ENCODE measurements at regions not wholly inside any gene's neighbourhood (a gene's known extent, or its start where the extent isn't known, plus 50 kb on each side); places are given as distances from the start of the nearest gene placed in this dataset.

GRCh38 chr6:113076116-113076515, 729.0 kb downstream of the RFPL4B start:
- Histone ChIP-seq H3K4me3 (no peak overlapping the region), H3K36me3 (no peaks in the 10 kb centered on the region), H3K4me1 (ENCODE audit: insufficient read depth) (no peaks in the 10 kb centered on the region), H3K27ac (no peak overlapping the region), H3K9me3 (no peaks in the 10 kb centered on the region), H3K27me3 (no peaks in the 10 kb centered on the region)
- WGBS, 3 donors = 72 to 89% (median 86%) methylated on average over 3 of the region's 3 CpGs
- TF ChIP-seq POLR2A (IDR thresholded peaks at IDR 0.05) = no peak
- TF ChIP-seq, protein P1, sequence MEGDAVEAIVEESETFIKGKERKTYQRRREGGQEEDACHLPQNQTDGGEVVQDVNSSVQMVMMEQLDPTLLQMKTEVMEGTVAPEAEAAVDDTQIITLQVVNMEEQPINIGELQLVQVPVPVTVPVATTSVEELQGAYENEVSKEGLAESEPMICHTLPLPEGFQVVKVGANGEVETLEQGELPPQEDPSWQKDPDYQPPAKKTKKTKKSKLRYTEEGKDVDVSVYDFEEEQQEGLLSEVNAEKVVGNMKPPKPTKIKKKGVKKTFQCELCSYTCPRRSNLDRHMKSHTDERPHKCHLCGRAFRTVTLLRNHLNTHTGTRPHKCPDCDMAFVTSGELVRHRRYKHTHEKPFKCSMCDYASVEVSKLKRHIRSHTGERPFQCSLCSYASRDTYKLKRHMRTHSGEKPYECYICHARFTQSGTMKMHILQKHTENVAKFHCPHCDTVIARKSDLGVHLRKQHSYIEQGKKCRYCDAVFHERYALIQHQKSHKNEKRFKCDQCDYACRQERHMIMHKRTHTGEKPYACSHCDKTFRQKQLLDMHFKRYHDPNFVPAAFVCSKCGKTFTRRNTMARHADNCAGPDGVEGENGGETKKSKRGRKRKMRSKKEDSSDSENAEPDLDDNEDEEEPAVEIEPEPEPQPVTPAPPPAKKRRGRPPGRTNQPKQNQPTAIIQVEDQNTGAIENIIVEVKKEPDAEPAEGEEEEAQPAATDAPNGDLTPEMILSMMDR (IDR thresholded peaks at IDR 0.05) = no peak
- intact Hi-C loops (cut with DNase I) = no loop called here
- no peak for DNase-seq

- Histone ChIP-seq H3K36me3 (no peaks in the 10 kb centered on the region), H3K27ac (no peak overlapping the region), H3K27me3 (no peaks in the 10 kb centered on the region), H3K4me1 (ENCODE audit: insufficient read depth) (no peaks in the 10 kb centered on the region), H3K4me3 (no peak overlapping the region), H3K9me3 (no peaks in the 10 kb centered on the region)
- intact Hi-C loops (cut with DNase I) = no loop called here
- TF ChIP-seq POLR2A (IDR thresholded peaks at IDR 0.05) = no peak
- TF ChIP-seq, protein P1 (IDR thresholded peaks at IDR 0.05) = no peak
- TF ChIP-seq EP300 (IDR thresholded peaks at IDR 0.05) = no peak
- no peak for DNase-seq
- WGBS, 3 donors = 11 to 31% (median 12%) methylated on average over 1 of the region's 1 CpG
Observed at GRCh38 chr6:113076816-113077215, 729.7 kb downstream of the RFPL4B start.

DNA sequence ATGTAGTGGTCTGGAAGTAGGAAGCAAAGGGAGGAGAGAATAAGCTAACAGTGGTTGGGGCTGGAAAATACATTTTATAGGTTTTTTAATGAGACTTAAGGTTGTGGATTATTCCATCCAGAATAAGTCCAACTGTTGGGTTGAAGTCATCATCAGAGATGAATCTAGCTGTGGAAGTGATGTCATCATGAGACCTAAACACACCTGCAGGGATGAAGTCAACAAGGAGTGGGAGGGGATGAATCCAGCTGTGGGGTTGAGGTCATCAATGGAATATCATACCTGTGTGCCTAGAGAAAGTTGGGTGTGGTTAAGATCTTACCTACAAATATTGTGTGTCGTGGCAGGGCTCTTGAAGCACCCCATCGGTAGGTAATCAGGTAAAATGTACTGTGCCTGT, 730.7 kb downstream of the RFPL4B start:
- Histone ChIP-seq H3K9me3 (no peaks in the 10 kb centered on the region), H3K27me3 (no peaks in the 10 kb centered on the region), H3K27ac (no peak overlapping the region), H3K4me3 (no peak overlapping the region), H3K36me3 (no peaks in the 10 kb centered on the region), H3K4me1 (ENCODE audit: insufficient read depth) (peaks cover 1% of the 10 kb centered on the region)
- no peak for DNase-seq
- intact Hi-C loops (cut with DNase I) = no loop called here
- TF ChIP-seq EP300 (IDR thresholded peaks at IDR 0.05) (no peak), POLR2A (IDR thresholded peaks at IDR 0.05) (no peak)
- TF ChIP-seq, protein P1 (IDR thresholded peaks at IDR 0.05) = no peak
- WGBS, 3 donors = 97 to 98% (median 98%) methylated on average over 2 of the region's 2 CpGs

DNA sequence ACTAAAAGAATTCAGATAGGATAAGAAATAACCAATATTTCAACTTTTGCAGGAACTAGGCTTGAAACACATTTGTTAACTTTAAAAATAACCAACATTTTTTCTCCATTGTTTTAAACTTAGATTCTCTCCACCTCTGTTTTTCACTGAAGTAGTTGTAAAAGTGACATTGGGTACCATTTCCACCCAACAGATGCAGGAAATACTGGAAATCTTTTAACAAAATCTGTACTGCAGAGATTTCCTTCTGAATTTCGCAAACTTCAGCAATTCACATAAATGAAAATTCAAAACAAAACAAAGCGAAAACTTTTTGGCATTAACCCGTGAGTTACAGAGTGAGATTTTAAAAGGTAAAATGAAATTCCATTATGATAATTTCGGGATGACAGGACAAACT, 731.7 kb downstream of the RFPL4B start:
- Histone ChIP-seq H3K27ac (no peak overlapping the region), H3K27me3 (no peaks in the 10 kb centered on the region), H3K4me3 (no peak overlapping the region), H3K4me1 (ENCODE audit: insufficient read depth) (peaks cover 1% of the 10 kb centered on the region), H3K36me3 (no peaks in the 10 kb centered on the region), H3K9me3 (no peaks in the 10 kb centered on the region)
- intact Hi-C loops (cut with DNase I) = no loop called here
- no peak for TF ChIP-seq EP300 (IDR thresholded peaks at IDR 0.05)
- TF ChIP-seq, protein P1 (IDR thresholded peaks at IDR 0.05) = no peak
- no peak for TF ChIP-seq POLR2A (IDR thresholded peaks at IDR 0.05)
- DNase-seq = no peak
- WGBS, 3 donors = 66 to 78% (median 76%) methylated on average over 4 of the region's 4 CpGs

DNA sequence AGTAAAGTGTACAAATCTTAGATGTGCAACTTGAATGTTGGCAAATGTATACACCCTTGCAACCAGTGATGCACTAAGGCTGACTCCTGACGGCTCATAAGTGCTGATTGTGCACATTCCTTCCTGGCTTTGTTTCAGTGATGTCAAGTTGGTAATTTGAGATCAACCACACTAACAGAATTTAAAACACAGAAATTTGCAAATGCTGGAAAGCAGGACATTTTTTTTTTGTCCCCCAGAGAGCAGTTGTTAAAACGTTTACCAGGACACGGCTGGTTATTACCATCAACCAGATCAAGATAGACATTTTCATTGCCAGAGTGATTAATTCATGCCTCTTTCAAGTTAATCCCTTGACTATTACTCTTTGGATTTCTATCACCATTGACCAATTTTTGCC, 735.6 kb downstream of the RFPL4B start:
- intact Hi-C loops (cut with DNase I) = no loop called here
- Histone ChIP-seq H3K9me3 (no peaks in the 10 kb centered on the region), H3K36me3 (no peaks in the 10 kb centered on the region), H3K4me3 (no peak overlapping the region), H3K27ac (no peak overlapping the region), H3K27me3 (no peaks in the 10 kb centered on the region), H3K4me1 (ENCODE audit: insufficient read depth) (peaks cover 1% of the 10 kb centered on the region)
- DNase-seq = no peak
- TF ChIP-seq EP300 (IDR thresholded peaks at IDR 0.05) (no peak), POLR2A (IDR thresholded peaks at IDR 0.05) (no peak)
- TF ChIP-seq, protein P1 (IDR thresholded peaks at IDR 0.05) = no peak
- 23 to 31% (median 27%) methylated on average over 3 of the region's 3 CpGs for WGBS, 3 donors

Measured in ovary (tissue), 7 donors.